Right cardiac atrium (tissue), 5 donors: ENCODE measurements at regions not wholly inside any gene's neighbourhood (a gene's known extent, or its start where the extent isn't known, plus 50 kb on each side); places are given as distances from the start of the nearest gene placed in this dataset.

ENCODE experiments used
- ATAC-seq, 2 donors: fragments of 200-7000 bp; cut with Tn5 transposase; one replicate each; pipeline versions ENCODE4 v1.8.0 to v1.9.1; 2020; ENCODE audit warnings: moderate library complexity in 2 of 2, mild to moderate bottlenecking in 1 of 2
- DNase-seq, 3 donors: peaks; one replicate each; pipeline ENCODE4 v3.0.0-alpha.2; 2020
- H3K27ac ChIP-seq: one replicate; pipeline ENCODE4 v1.5.1; 2013; ENCODE audit warnings: mild to moderate bottlenecking, low read length, control low read depth, moderate library complexity
- H3K27me3 ChIP-seq: one replicate; pipeline ENCODE4 v1.6.1; 2013; ENCODE audit not compliant: control insufficient read depth, insufficient read depth
- H3K4me1 ChIP-seq: one replicate; pipeline ENCODE4 v1.6.1; 2013; ENCODE audit warnings: low read length; ENCODE audit not compliant: control insufficient read depth, insufficient read depth
- H3K4me3 ChIP-seq: one replicate; pipeline ENCODE4 v1.5.1; 2013; ENCODE audit warnings: low read length, control low read depth
- H3K9me3 ChIP-seq: one replicate; pipeline ENCODE4 v1.6.1; 2013; ENCODE audit warnings: low read length; ENCODE audit not compliant: control insufficient read depth
- WGBS: extraction: QIAGEN DNeasy Blood & Tissue Kit; methylation state at CpG from one replicate; pipeline ENCODE4 v1.1.7; 2013; 5-methylcytosine and 5-hydroxymethylcytosine counted together
- intact Hi-C, 4 donors: fragments of 100-400 bp; cut with DNase I; formaldehyde crosslinking; loops; one replicate each; pipeline versions ENCODE4 v1.11.0 to v1.14.0; 2022 to 2023
- donor health status: healthy with polysubstance abuse.
- donor health status: DM: no; HTN: yes; CAD: no.
- donor health status: DM: no; HTN: no; CAD: no.
- donor health status: DM: no; HTN: yes; CAD: no; lungs with severe emphysema.
- donor health status: DM: yes; HTN: yes; CAD: no.

- peak; percentile 70 to 82 for ATAC-seq
Measured at GRCh38 chr13:29952245-29952644, 101.8 kb upstream of the UBL3 start.

GRCh38 chr13:29948791-29949190, 98.4 kb upstream of the UBL3 start:
- ATAC-seq (no peak), DNase-seq (no peak)
- H3K4me3 ChIP-seq = no peak overlapping the region
- no peaks in the 10 kb centered on the region for H3K9me3 ChIP-seq
- intact Hi-C loops = no loop called here
- 83% methylated on average over 8 of the region's 8 CpGs for WGBS
- H3K4me1 ChIP-seq = no peaks in the 10 kb centered on the region
- H3K27ac ChIP-seq = no peak overlapping the region
- H3K27me3 ChIP-seq = no peaks in the 10 kb centered on the region

More at GRCh38 chr13:29952245-29952644, 101.8 kb upstream of the UBL3 start:
- Histone ChIP-seq H3K27me3 (no peaks in the 10 kb centered on the region), H3K9me3 (no peaks in the 10 kb centered on the region), H3K4me1 (no peaks in the 10 kb centered on the region), H3K27ac (no peak overlapping the region), H3K4me3 (no peak overlapping the region)
- intact Hi-C loops = no loop called here
- no peak for DNase-seq
- whole genome bisulfite sequencing = 63% methylated on average over 4 of the region's 4 CpGs

GRCh38 chr13:29948244-29948643, 97.8 kb upstream of the UBL3 start:
- Histone ChIP-seq H3K27ac (no peak overlapping the region), H3K4me1 (no peaks in the 10 kb centered on the region), H3K27me3 (no peaks in the 10 kb centered on the region), H3K9me3 (no peaks in the 10 kb centered on the region), H3K4me3 (no peak overlapping the region)
- WGBS = 66% methylated on average over 7 of the region's 7 CpGs
- DNase-seq (no peak), ATAC-seq (no peak)
- intact Hi-C loops = no loop called here

GRCh38 chr13:29947839-29948238, 97.4 kb upstream of the UBL3 start:
- no peaks in the 10 kb centered on the region for H3K27me3 ChIP-seq
- intact Hi-C loops = no loop called here
- H3K9me3 ChIP-seq = no peaks in the 10 kb centered on the region
- H3K4me3 ChIP-seq = no peak overlapping the region
- no peak for ATAC-seq
- 92% methylated on average over 11 of the region's 11 CpGs for WGBS
- H3K27ac ChIP-seq = no peak overlapping the region
- H3K4me1 ChIP-seq = no peaks in the 10 kb centered on the region
- no peak for DNase-seq

GRCh38 chr13:29946093-29946492, 95.7 kb upstream of the UBL3 start:
- Histone ChIP-seq H3K4me3 (no peak overlapping the region), H3K27me3 (no peaks in the 10 kb centered on the region), H3K27ac (no peak overlapping the region), H3K4me1 (no peaks in the 10 kb centered on the region), H3K9me3 (no peaks in the 10 kb centered on the region)
- no peak for ATAC-seq
- 51% methylated on average over 6 of the region's 6 CpGs for WGBS
- no peak for DNase-seq
- intact Hi-C loops = no loop called here

- no peaks in the 10 kb centered on the region for H3K27me3 ChIP-seq
- intact Hi-C loops = no loop called here
- no peak overlapping the region for H3K27ac ChIP-seq
- DNase-seq (no peak), ATAC-seq (no peak)
- no peaks in the 10 kb centered on the region for H3K4me1 ChIP-seq
- 80% methylated on average over 8 of the region's 8 CpGs for WGBS
- H3K9me3 ChIP-seq = no peaks in the 10 kb centered on the region
- no peak overlapping the region for H3K4me3 ChIP-seq
Measured at GRCh38 chr13:29943686-29944085, 93.3 kb upstream of the UBL3 start.

- 62% methylated on average over 2 of the region's 2 CpGs for WGBS
- Histone ChIP-seq H3K27ac (no peak overlapping the region), H3K4me1 (no peaks in the 10 kb centered on the region), H3K4me3 (no peak overlapping the region), H3K9me3 (no peaks in the 10 kb centered on the region), H3K27me3 (no peaks in the 10 kb centered on the region)
- no peak for ATAC-seq
- intact Hi-C loops = no loop called here
- no peak for DNase-seq
Measured at GRCh38 chr13:29943273-29943672, 92.9 kb upstream of the UBL3 start.

GRCh38 chr13:29940715-29941114, 90.3 kb upstream of the UBL3 start:
- ATAC-seq (no peak), DNase-seq (no peak)
- H3K27ac ChIP-seq = no peak overlapping the region
- intact Hi-C loops = no loop called here
- H3K4me1 ChIP-seq = no peaks in the 10 kb centered on the region
- H3K27me3 ChIP-seq = no peaks in the 10 kb centered on the region
- H3K4me3 ChIP-seq = no peak overlapping the region
- H3K9me3 ChIP-seq = no peaks in the 10 kb centered on the region
- 70% methylated on average over 1 of the region's 1 CpG for WGBS

- WGBS = 85% methylated on average over 5 of the region's 5 CpGs
- ATAC-seq = no peak
- Histone ChIP-seq H3K4me3 (no peak overlapping the region), H3K27me3 (no peaks in the 10 kb centered on the region), H3K4me1 (peaks cover 5% of the 10 kb centered on the region), H3K9me3 (no peaks in the 10 kb centered on the region), H3K27ac (no peak overlapping the region)
- no peak for DNase-seq
- intact Hi-C loops = no loop called here
Measured at GRCh38 chr13:29939158-29939557, 88.7 kb upstream of the UBL3 start.

GRCh38 chr13:29937841-29938240, 87.4 kb upstream of the UBL3 start:
- DNase-seq (no peak), ATAC-seq (no peak)
- no peaks in the 10 kb centered on the region for H3K9me3 ChIP-seq
- WGBS = 79% methylated on average over 4 of the region's 4 CpGs
- peaks cover 5% of the 10 kb centered on the region for H3K4me1 ChIP-seq
- no peak overlapping the region for H3K27ac ChIP-seq
- H3K27me3 ChIP-seq = no peaks in the 10 kb centered on the region
- intact Hi-C loops = no loop called here
- no peak overlapping the region for H3K4me3 ChIP-seq

GRCh38 chr13:29937379-29937778, 87.0 kb upstream of the UBL3 start:
- 91% methylated on average over 12 of the region's 12 CpGs for WGBS
- ATAC-seq (no peak), DNase-seq (no peak)
- Histone ChIP-seq H3K4me3 (no peak overlapping the region), H3K9me3 (no peaks in the 10 kb centered on the region), H3K4me1 (peaks cover 5% of the 10 kb centered on the region), H3K27ac (no peak overlapping the region), H3K27me3 (no peaks in the 10 kb centered on the region)
- intact Hi-C loops = no loop called here

GRCh38 chr13:29936956-29937355, 86.5 kb upstream of the UBL3 start:
- 90% methylated on average over 1 of the region's 1 CpG for WGBS
- Histone ChIP-seq H3K4me3 (no peak overlapping the region), H3K4me1 (peaks cover 5% of the 10 kb centered on the region), H3K9me3 (no peaks in the 10 kb centered on the region), H3K27ac (no peak overlapping the region), H3K27me3 (no peaks in the 10 kb centered on the region)
- intact Hi-C loops = no loop called here
- ATAC-seq = no peak
- no peak for DNase-seq
